PC-3 (cell line): ENCODE measurements at regions not wholly inside any gene's neighbourhood (a gene's known extent, or its start where the extent isn't known, plus 50 kb on each side); places are given as distances from the start of the nearest gene placed in this dataset.

Source experiments
- EZH2 ChIP-seq: fragments of 300-600 bp; sonication (generic); IDR thresholded peaks from one replicate; pipeline ENCODE4 v1.6.1; 2017; ENCODE audit warnings: antibody characterized with exemption, mild to moderate bottlenecking, low read length; ENCODE audit not compliant: unreplicated experiment
- TF ChIP-seq, protein P1 (sequence below): fragments of 300-600 bp; sonication (generic); conservative IDR thresholded peaks from 2 replicates; pipeline ENCODE4 v1.5.1; 2017; ENCODE audit warnings: antibody characterized with exemption, low read depth, mild to moderate bottlenecking, low read length

DNA sequence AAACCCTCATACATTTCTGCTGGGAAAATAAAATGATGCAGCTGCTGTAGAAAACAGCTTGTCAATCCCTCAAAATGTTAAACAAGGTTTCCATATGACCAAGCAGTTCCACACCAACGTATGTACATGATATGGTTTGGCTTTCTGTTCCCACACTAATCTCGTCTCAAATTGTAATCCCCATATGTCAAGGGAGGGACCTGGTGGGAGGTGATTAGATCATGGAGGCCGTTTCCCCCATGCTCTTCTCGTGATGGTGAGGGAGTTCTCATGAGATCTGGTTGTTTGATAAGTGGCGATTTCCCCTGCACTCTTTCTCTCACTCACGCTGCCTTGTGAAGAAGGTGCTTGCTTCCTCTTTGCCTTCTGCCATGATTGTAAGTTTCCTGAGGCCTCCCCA lies 100.6 kb upstream of the SLC24A5 start:
- TF ChIP-seq, protein P1, sequence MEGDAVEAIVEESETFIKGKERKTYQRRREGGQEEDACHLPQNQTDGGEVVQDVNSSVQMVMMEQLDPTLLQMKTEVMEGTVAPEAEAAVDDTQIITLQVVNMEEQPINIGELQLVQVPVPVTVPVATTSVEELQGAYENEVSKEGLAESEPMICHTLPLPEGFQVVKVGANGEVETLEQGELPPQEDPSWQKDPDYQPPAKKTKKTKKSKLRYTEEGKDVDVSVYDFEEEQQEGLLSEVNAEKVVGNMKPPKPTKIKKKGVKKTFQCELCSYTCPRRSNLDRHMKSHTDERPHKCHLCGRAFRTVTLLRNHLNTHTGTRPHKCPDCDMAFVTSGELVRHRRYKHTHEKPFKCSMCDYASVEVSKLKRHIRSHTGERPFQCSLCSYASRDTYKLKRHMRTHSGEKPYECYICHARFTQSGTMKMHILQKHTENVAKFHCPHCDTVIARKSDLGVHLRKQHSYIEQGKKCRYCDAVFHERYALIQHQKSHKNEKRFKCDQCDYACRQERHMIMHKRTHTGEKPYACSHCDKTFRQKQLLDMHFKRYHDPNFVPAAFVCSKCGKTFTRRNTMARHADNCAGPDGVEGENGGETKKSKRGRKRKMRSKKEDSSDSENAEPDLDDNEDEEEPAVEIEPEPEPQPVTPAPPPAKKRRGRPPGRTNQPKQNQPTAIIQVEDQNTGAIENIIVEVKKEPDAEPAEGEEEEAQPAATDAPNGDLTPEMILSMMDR: no peak
- TF ChIP-seq EZH2: no peak
